IMR-90 (cell line): ENCODE measurements at regions not wholly inside any gene's neighbourhood (a gene's known extent, or its start where the extent isn't known, plus 50 kb on each side); places are given as distances from the start of the nearest gene placed in this dataset.

ENCODE experiments used
- ATAC-seq: fragments of 200-7000 bp; cut with Tn5 transposase; 2 replicates; pipeline ENCODE4 v1.9.1; 2020; ENCODE audit warnings: low read depth, mild to moderate bottlenecking, moderate library complexity
- BruUV-seq: library from RNA; stranded (reverse); fragments of 400-500 nt; replicated peaks from 2 replicates; lab custom pipeline; 2021; lab: Mats Ljungman, UMichigan
- CTCF ChIA-PET: fragments of 300-600 bp; formaldehyde crosslinking; extraction: SDS; loops from one replicate; lab custom pipeline; 2021; ENCODE audit warnings: antibody characterized with exemption; lab: Yijun Ruan, JAX
- POLR2A ChIA-PET: fragments of 300-600 bp; sonication (Branson Sonifier 250); formaldehyde crosslinking; loops from one replicate; lab custom pipeline; 2022; ENCODE audit warnings: antibody characterized with exemption; ENCODE audit not compliant: unreplicated experiment; lab: Charles Lee
- DNase-seq: peaks from one replicate; pipeline ENCODE4 v3.0.0; 2013
- H2AFZ ChIP-seq: replicated peaks from 2 replicates; pipeline ENCODE3; 2013; ENCODE audit warnings: low read length, mild to moderate bottlenecking; ENCODE audit not compliant: poor library complexity
- H2AK5ac ChIP-seq: 2 replicates; pipeline ENCODE4 v1.6.1; 2013; ENCODE audit warnings: low read depth, low read length, inconsistent platforms
- H2AK9ac ChIP-seq: replicated peaks from 2 replicates; pipeline ENCODE3; 2013; ENCODE audit warnings: mild to moderate bottlenecking, low read depth, low read length, moderate library complexity; ENCODE audit not compliant: poor library complexity
- H2BK120ac ChIP-seq: 2 replicates; pipeline ENCODE4 v1.6.1; 2013; ENCODE audit warnings: low read depth, low read length, inconsistent platforms
- H2BK15ac ChIP-seq: 3 replicates; pipeline ENCODE4 v1.6.1; 2013; ENCODE audit warnings: low read depth, low read length, inconsistent platforms
- H2BK20ac ChIP-seq: 2 replicates; pipeline ENCODE4 v1.6.1; 2013; ENCODE audit warnings: low read depth, mild to moderate bottlenecking, inconsistent platforms, low read length, moderate library complexity
- H2BK5ac ChIP-seq: 2 replicates; pipeline ENCODE4 v1.6.1; 2013; ENCODE audit warnings: mild to moderate bottlenecking, low read depth, low read length, inconsistent platforms; ENCODE audit not compliant: poor library complexity, severe bottlenecking
- H3K14ac ChIP-seq: replicated peaks from 2 replicates; pipeline ENCODE4 v1.6.1; 2013; ENCODE audit warnings: low read depth, low read length, inconsistent platforms
- H3K18ac ChIP-seq: 2 replicates; pipeline ENCODE4 v1.6.1; 2013; ENCODE audit warnings: low read depth, low read length, control low read depth
- H3K23ac ChIP-seq: 2 replicates; pipeline ENCODE4 v1.6.1; 2013; ENCODE audit warnings: low read depth, low read length, inconsistent platforms
- H3K27ac ChIP-seq: 2 replicates; pipeline ENCODE4 v1.5.1; 2013; ENCODE audit warnings: mild to moderate bottlenecking, control low read depth, low read length; ENCODE audit not compliant: insufficient read depth
- H3K27me3 ChIP-seq: 2 replicates; pipeline ENCODE4 v1.6.1; 2013; ENCODE audit warnings: low read length; ENCODE audit not compliant: control insufficient read depth, insufficient read depth
- H3K36me3 ChIP-seq: 2 replicates; pipeline ENCODE4 v1.6.1; 2013; ENCODE audit warnings: low read length, mixed read lengths; ENCODE audit not compliant: control insufficient read depth, insufficient read depth
- H3K4ac ChIP-seq: 2 replicates; pipeline ENCODE4 v1.6.1; 2013; ENCODE audit warnings: low read depth, low read length, inconsistent platforms
- H3K4me1 ChIP-seq: 2 replicates; pipeline ENCODE4 v1.6.1; 2013; ENCODE audit warnings: low read length, mixed read lengths; ENCODE audit not compliant: control insufficient read depth, insufficient read depth
- H3K4me2 ChIP-seq: 2 replicates; pipeline ENCODE4 v1.6.1; 2013; ENCODE audit warnings: low read depth, mild to moderate bottlenecking, control low read depth, low read length, moderate library complexity
- H3K4me3 ChIP-seq: 2 replicates; pipeline ENCODE4 v1.5.1; 2013; ENCODE audit warnings: low read depth, mild to moderate bottlenecking, control low read depth, low read length, moderate library complexity; ENCODE audit not compliant: insufficient read depth
- H3K56ac ChIP-seq: 2 replicates; pipeline ENCODE4 v1.6.1; 2013; ENCODE audit warnings: low read length, inconsistent platforms; ENCODE audit not compliant: insufficient read depth; ENCODE audit errors: extremely low read depth
- H3K79me1 ChIP-seq, 2 experiments: 2 replicates each; pipeline ENCODE4 v1.6.1; 2013; ENCODE audit warnings: low read length in 2 of 2, inconsistent platforms in 1 of 2, low read depth in 1 of 2
- H3K9ac ChIP-seq: 2 replicates; pipeline ENCODE4 v1.6.1; 2013; ENCODE audit warnings: low read depth, low read length, control low read depth
- H3K9me1 ChIP-seq: 2 replicates; pipeline ENCODE4 v1.6.1; 2013; ENCODE audit warnings: low read length, inconsistent platforms; ENCODE audit not compliant: insufficient read depth
- H3K9me3 ChIP-seq: 2 replicates; pipeline ENCODE4 v1.6.1; 2013; ENCODE audit warnings: low read length; ENCODE audit not compliant: control insufficient read depth, insufficient read depth
- H4K20me1 ChIP-seq: 2 replicates; pipeline ENCODE4 v1.6.1; 2013; ENCODE audit warnings: low read length, inconsistent platforms; ENCODE audit not compliant: insufficient read depth
- H4K5ac ChIP-seq: 2 replicates; pipeline ENCODE4 v1.6.1; 2013; ENCODE audit warnings: mild to moderate bottlenecking, low read depth, low read length, control low read depth
- H4K8ac ChIP-seq, 2 experiments: 2 replicates each; pipeline ENCODE4 v1.6.1; 2013; ENCODE audit warnings: low read depth in 2 of 2, low read length in 2 of 2, control low read depth in 1 of 2, inconsistent platforms in 1 of 2
- H4K91ac ChIP-seq: 2 replicates; pipeline ENCODE4 v1.6.1; 2013; ENCODE audit warnings: low read depth, low read length, inconsistent platforms; ENCODE audit not compliant: insufficient read depth
- CEBPB ChIP-seq: IDR thresholded peaks from 2 replicates; pipeline ENCODE4 v1.6.1; 2012; ENCODE audit warnings: low read depth, low read length, improper control_type of control experiment
- CHD1 ChIP-seq: IDR thresholded peaks from 2 replicates; pipeline ENCODE4 v1.6.1; 2012; ENCODE audit warnings: low read depth, low read length, improper control_type of control experiment
- FOS ChIP-seq: fragments of 150-350 bp; IDR thresholded peaks from 2 replicates; pipeline ENCODE4 v1.6.1; 2016; ENCODE audit warnings: low read depth, low read length
- MAZ ChIP-seq: IDR thresholded peaks from 2 replicates; pipeline ENCODE4 v1.6.1; 2012; ENCODE audit warnings: low read depth, mild to moderate bottlenecking, low read length, improper control_type of control experiment, moderate library complexity, borderline replicate concordance
- POLR2A ChIP-seq: IDR thresholded peaks from 2 replicates; pipeline ENCODE4 v1.6.1; 2012; ENCODE audit warnings: mild to moderate bottlenecking, low read depth, low read length
- RCOR1 ChIP-seq: IDR thresholded peaks from 2 replicates; pipeline ENCODE4 v1.6.1; 2012; ENCODE audit warnings: mild to moderate bottlenecking, low read length, improper control_type of control experiment; ENCODE audit not compliant: insufficient replicate concordance
- RFX5 ChIP-seq: IDR thresholded peaks from 2 replicates; pipeline ENCODE4 v1.8.0; 2012; ENCODE audit warnings: low read depth, mild to moderate bottlenecking, low read length, moderate library complexity
- SMC3 ChIP-seq: fragments of 150-350 bp; IDR thresholded peaks from 2 replicates; pipeline ENCODE4 v1.6.1; 2016; ENCODE audit warnings: low read depth, mild to moderate bottlenecking, antibody characterized with exemption, low read length, moderate library complexity
- WGBS, 2 experiments: methylation state at CpG; one replicate each; pipeline versions ENCODE4 v1.1.5 to v1.1.7; 2013; ENCODE audit warnings: missing lambda C conversion rate in 2 of 2; ENCODE audit not compliant: insufficient read length in 1 of 2; ENCODE audit errors: extremely low coverage in 2 of 2; 5-methylcytosine and 5-hydroxymethylcytosine counted together
- dilution Hi-C: fragments of 300-500 bp; cut with HindIII; formaldehyde crosslinking; loops from one replicate; pipeline ENCODE4 v1.14.3; 2018; ENCODE audit warnings: low sequenced_read_pairs; ENCODE audit not compliant: unreplicated experiment
- in situ Hi-C: fragments of 300-500 bp; cut with MboI; formaldehyde crosslinking; loops from 3 replicates; pipeline ENCODE4 v1.14.3; 2019; ENCODE audit warnings: low sequenced_read_pairs, inconsistent platforms, mixed read lengths
- intact Hi-C: fragments of 100-400 bp; cut with micrococcal nuclease; formaldehyde crosslinking; loops from 2 replicates; pipeline ENCODE4 v1.10.0; 2022
- TF ChIP-seq, protein P1 (sequence below): conservative IDR thresholded peaks from 2 replicates; pipeline ENCODE4 v1.5.1; 2012; ENCODE audit warnings: mild to moderate bottlenecking, low read depth, low read length, improper control_type of control experiment
- TF ChIP-seq, protein P2 (sequence below): fragments of 150-350 bp; IDR thresholded peaks from 2 replicates; pipeline ENCODE4 v1.6.1; 2016; ENCODE audit warnings: low read depth, mild to moderate bottlenecking, low read length, moderate library complexity, borderline replicate concordance
- TF ChIP-seq, protein P3 (sequence below): fragments of 150-350 bp; IDR thresholded peaks from 2 replicates; pipeline ENCODE4 v1.6.1; 2017; ENCODE audit warnings: mild to moderate bottlenecking, antibody characterized with exemption, low read length, low read depth

DNA sequence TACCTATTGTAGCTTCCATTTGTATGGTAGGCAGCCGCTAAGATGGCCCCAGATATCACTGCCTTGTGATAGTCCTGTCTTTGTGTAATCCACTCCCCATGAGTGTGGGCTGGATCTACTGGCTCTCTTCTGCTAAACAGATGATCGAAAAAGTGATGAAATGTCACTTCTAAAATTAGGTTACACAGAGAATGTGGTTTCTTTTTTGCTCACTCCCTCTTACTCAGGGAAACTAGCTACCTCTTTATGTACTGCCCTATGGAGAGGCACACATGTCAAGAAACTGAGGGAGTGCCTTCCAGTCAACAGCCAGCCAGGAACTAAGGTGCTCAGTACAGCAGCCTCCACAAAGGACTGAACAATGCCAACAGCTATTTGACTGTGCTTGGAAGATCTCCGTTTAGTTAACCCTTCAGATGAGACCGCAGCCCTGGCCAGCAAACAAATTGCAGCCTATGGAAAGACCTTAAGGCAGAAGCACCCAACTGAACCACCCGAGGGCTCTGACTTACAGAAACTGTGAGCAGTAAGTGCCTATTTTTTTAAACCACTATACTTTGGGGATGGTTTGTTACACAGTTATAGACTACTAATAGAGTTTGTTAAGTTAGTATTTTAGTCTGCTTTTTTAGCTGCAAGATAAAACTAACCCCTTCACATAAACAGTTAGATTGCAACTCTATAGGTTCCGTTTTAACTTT is 113.2 kb upstream of the MAF start:
- DNase-seq, result no peak
- H4K20me1 ChIP-seq, result no peaks in the 10 kb centered on the region
- CTCF ChIA-PET, result no interaction called here

More for the DNA sequence above, 113.2 kb upstream of the MAF start:
- H3K79me1 ChIP-seq, result no peaks in the 10 kb centered on the region
- H3K4me2 ChIP-seq, result no peak overlapping the region
- H3K14ac ChIP-seq, result no peak overlapping the region
- H3K4ac ChIP-seq, result no peak overlapping the region
- POLR2A ChIA-PET, result no interaction called here
- in situ Hi-C loops, result no loop called here
- H3K23ac ChIP-seq, result no peak overlapping the region
- WGBS, 2 experiments, result no CpG with 5 or more reads among the region's 6 CpGs
- dilution Hi-C loops, result no loop called here
- no peak overlapping the region for H3K56ac ChIP-seq
- no peak for ATAC-seq
- no TSS peak for BruUV-seq
- no peak overlapping the region for H2BK20ac ChIP-seq
- intact Hi-C loops, result no loop called here
- no peak overlapping the region for H4K5ac ChIP-seq
- H2BK120ac ChIP-seq, result no peak overlapping the region
- H3K9ac ChIP-seq, result no peak overlapping the region
- H4K91ac ChIP-seq, result no peak overlapping the region
- no peak overlapping the region for H2BK5ac ChIP-seq
- TF ChIP-seq MAZ (no peak), FOS (no peak), POLR2A (no peak), SMC3 (no peak), CEBPB (no peak), CHD1 (no peak), RCOR1 (no peak), RFX5 (no peak)
- TF ChIP-seq, protein P1, sequence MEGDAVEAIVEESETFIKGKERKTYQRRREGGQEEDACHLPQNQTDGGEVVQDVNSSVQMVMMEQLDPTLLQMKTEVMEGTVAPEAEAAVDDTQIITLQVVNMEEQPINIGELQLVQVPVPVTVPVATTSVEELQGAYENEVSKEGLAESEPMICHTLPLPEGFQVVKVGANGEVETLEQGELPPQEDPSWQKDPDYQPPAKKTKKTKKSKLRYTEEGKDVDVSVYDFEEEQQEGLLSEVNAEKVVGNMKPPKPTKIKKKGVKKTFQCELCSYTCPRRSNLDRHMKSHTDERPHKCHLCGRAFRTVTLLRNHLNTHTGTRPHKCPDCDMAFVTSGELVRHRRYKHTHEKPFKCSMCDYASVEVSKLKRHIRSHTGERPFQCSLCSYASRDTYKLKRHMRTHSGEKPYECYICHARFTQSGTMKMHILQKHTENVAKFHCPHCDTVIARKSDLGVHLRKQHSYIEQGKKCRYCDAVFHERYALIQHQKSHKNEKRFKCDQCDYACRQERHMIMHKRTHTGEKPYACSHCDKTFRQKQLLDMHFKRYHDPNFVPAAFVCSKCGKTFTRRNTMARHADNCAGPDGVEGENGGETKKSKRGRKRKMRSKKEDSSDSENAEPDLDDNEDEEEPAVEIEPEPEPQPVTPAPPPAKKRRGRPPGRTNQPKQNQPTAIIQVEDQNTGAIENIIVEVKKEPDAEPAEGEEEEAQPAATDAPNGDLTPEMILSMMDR, result no peak
- TF ChIP-seq, protein P2, sequence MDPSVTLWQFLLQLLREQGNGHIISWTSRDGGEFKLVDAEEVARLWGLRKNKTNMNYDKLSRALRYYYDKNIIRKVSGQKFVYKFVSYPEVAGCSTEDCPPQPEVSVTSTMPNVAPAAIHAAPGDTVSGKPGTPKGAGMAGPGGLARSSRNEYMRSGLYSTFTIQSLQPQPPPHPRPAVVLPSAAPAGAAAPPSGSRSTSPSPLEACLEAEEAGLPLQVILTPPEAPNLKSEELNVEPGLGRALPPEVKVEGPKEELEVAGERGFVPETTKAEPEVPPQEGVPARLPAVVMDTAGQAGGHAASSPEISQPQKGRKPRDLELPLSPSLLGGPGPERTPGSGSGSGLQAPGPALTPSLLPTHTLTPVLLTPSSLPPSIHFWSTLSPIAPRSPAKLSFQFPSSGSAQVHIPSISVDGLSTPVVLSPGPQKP, result no peak
- TF ChIP-seq, protein P3, sequence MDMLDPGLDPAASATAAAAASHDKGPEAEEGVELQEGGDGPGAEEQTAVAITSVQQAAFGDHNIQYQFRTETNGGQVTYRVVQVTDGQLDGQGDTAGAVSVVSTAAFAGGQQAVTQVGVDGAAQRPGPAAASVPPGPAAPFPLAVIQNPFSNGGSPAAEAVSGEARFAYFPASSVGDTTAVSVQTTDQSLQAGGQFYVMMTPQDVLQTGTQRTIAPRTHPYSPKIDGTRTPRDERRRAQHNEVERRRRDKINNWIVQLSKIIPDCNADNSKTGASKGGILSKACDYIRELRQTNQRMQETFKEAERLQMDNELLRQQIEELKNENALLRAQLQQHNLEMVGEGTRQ, result no peak
- no peak overlapping the region for H3K27ac ChIP-seq
- H3K36me3 ChIP-seq, result no peaks in the 10 kb centered on the region
- H3K18ac ChIP-seq, result no peak overlapping the region
- no peaks in the 10 kb centered on the region for H3K27me3 ChIP-seq
- no peaks in the 10 kb centered on the region for H3K9me1 ChIP-seq
- H2AK5ac ChIP-seq, result no peak overlapping the region
- H2AFZ ChIP-seq, result no peak overlapping the region
- H4K8ac ChIP-seq, result no peak overlapping the region
- H3K9me3 ChIP-seq, result peaks cover 9% of the 10 kb centered on the region; the same call in 1 of the 2 replicates
- H2BK15ac ChIP-seq, result no peak overlapping the region
- H3K4me1 ChIP-seq, result no peaks in the 10 kb centered on the region
- no peak overlapping the region for H2AK9ac ChIP-seq
- H3K4me3 ChIP-seq, result no peak overlapping the region
